Chondrocyte (in vitro differentiated cells): ENCODE measurements at regions not wholly inside any gene's neighbourhood (a gene's known extent, or its start where the extent isn't known, plus 50 kb on each side); places are given as distances from the start of the nearest gene placed in this dataset.

Experiments used
- DNase-seq: peaks from one replicate; pipeline ENCODE4 v3.0.0; 2021; ENCODE audit warnings: mixed read lengths, low spot score
- H3K27ac Mint-ChIP-seq: one replicate; pipeline ENCODE4 v1.8.0; 2021; ENCODE audit warnings: mild to moderate bottlenecking, moderate library complexity, mixed read lengths; ENCODE audit not compliant: unreplicated experiment
- H3K27me3 Mint-ChIP-seq: 2 replicates; pipeline ENCODE4 v1.8.0; 2021; ENCODE audit warnings: low read depth, mixed read lengths
- H3K36me3 Mint-ChIP-seq: 2 replicates; pipeline ENCODE4 v1.8.0; 2021; ENCODE audit warnings: low read depth, mixed read lengths
- H3K4me1 Mint-ChIP-seq: 2 replicates; pipeline ENCODE4 v1.8.0; 2021; ENCODE audit warnings: low read depth, mild to moderate bottlenecking, mixed read lengths
- H3K4me3 Mint-ChIP-seq: one replicate; pipeline ENCODE4 v1.8.0; 2021; ENCODE audit warnings: mild to moderate bottlenecking, moderate library complexity, mixed read lengths; ENCODE audit not compliant: unreplicated experiment
- H3K9me3 Mint-ChIP-seq: 2 replicates; pipeline ENCODE4 v1.8.0; 2021; ENCODE audit warnings: low read depth, mixed read lengths
- TF ChIP-seq, protein P1 (sequence below): fragments of 200-600 bp; sonication (generic); IDR thresholded peaks from 2 replicates; pipeline ENCODE4 v1.5.0; 2021; ENCODE audit warnings: antibody characterized with exemption, mild to moderate bottlenecking, moderate library complexity

DNA sequence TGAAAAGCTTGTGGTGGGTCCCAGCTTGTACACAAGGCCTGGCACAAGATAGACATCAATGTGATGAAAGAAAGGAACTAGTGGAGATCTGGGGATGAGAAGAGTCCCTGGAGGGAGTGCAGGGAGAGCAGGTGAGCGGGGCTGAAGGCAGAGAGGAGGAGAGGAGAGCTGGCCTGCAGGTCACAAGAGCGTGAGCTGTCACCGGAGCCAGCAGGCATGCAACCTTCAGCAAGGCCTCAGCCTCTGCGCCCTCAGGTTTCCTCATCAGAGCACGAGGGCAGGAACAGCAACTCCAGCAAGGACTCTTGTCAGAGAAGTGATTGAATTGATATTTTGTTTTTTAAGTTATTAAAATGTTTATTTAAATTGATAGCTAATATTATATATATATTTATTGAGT is 188.6 kb downstream of the CXCL12 start:
- H3K27ac Mint-ChIP-seq = no peak overlapping the region
- TF ChIP-seq, protein P1, sequence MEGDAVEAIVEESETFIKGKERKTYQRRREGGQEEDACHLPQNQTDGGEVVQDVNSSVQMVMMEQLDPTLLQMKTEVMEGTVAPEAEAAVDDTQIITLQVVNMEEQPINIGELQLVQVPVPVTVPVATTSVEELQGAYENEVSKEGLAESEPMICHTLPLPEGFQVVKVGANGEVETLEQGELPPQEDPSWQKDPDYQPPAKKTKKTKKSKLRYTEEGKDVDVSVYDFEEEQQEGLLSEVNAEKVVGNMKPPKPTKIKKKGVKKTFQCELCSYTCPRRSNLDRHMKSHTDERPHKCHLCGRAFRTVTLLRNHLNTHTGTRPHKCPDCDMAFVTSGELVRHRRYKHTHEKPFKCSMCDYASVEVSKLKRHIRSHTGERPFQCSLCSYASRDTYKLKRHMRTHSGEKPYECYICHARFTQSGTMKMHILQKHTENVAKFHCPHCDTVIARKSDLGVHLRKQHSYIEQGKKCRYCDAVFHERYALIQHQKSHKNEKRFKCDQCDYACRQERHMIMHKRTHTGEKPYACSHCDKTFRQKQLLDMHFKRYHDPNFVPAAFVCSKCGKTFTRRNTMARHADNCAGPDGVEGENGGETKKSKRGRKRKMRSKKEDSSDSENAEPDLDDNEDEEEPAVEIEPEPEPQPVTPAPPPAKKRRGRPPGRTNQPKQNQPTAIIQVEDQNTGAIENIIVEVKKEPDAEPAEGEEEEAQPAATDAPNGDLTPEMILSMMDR = no peak
- H3K4me1 Mint-ChIP-seq = peaks cover 51% of the 10 kb centered on the region
- peaks cover 8% of the 10 kb centered on the region for H3K27me3 Mint-ChIP-seq
- no peaks in the 10 kb centered on the region for H3K36me3 Mint-ChIP-seq
- no peaks in the 10 kb centered on the region for H3K9me3 Mint-ChIP-seq
- H3K4me3 Mint-ChIP-seq = no peak overlapping the region
- DNase-seq = no peak

GRCh38 chr10:44196008-44196320 is 188.9 kb downstream of the CXCL12 start:
- TF ChIP-seq, protein P1 = no peak
- H3K4me3 Mint-ChIP-seq = no peak overlapping the region
- H3K36me3 Mint-ChIP-seq = no peaks in the 10 kb centered on the region
- peaks cover 51% of the 10 kb centered on the region for H3K4me1 Mint-ChIP-seq
- no peak for DNase-seq
- peaks cover 8% of the 10 kb centered on the region for H3K27me3 Mint-ChIP-seq
- peaks cover 3% of the 10 kb centered on the region for H3K9me3 Mint-ChIP-seq
- H3K27ac Mint-ChIP-seq = no peak overlapping the region

DNA sequence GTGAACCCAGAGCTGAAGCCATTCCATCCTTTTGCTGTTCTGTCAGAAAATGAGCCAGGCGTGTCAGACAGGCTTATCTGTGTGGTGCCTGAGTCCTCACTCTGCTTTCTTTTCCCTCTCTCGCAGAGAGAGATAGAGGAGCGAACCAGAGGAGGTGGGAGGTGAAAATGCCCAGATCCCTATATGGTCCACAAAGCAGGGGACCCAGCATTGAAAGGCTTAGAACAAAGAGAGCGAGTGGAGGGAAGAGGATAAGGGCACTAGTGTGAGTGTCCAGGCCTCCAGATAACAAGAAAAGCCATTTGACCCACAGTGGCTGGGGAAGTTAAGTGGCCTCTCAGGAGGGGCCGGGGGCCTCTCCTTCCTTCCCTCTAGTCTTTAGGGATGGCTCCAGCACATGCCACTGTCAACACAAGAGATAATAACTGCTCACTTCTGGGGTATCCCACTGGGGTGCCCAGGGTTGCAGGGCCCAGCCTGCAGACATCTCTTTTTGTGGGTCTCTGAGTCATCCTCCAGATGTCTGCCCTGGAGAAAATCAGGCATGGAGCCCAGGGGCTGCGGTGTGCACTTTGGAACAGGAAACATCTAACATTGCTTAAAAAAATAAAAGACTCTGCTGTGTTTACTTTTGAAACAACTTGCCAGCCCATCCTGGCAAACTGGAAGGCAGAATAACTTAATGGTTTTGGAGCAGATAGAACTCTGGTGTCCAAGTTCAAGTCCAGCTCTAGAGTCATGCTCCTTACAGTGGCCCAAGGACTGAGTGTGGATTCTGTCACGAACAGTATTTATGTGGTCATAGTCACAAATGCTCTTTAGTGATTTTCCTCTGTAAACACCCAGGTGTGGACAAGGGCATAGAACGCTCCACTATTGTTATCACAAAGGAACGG is 189.5 kb downstream of the CXCL12 start:
- Mint-ChIP-seq H3K36me3 (no peaks in the 10 kb centered on the region), H3K27ac (peak overlapping the region; percentile 88)

GRCh38 chr10:44194435-44194834 is 190.5 kb downstream of the CXCL12 start:
- DNase-seq = no peak
- peaks cover 8% of the 10 kb centered on the region for H3K9me3 Mint-ChIP-seq
- peaks cover 6% of the 10 kb centered on the region for H3K27me3 Mint-ChIP-seq
- no peaks in the 10 kb centered on the region for H3K36me3 Mint-ChIP-seq
- peaks cover 51% of the 10 kb centered on the region for H3K4me1 Mint-ChIP-seq
- no peak overlapping the region for H3K4me3 Mint-ChIP-seq
- TF ChIP-seq, protein P1 = no peak
- no peak overlapping the region for H3K27ac Mint-ChIP-seq

More for the DNA sequence above, 189.5 kb downstream of the CXCL12 start:
- TF ChIP-seq, protein P1 = no peak
- Mint-ChIP-seq H3K27me3 (peaks cover 6% of the 10 kb centered on the region), H3K9me3 (peaks cover 8% of the 10 kb centered on the region), H3K4me3 (no peak overlapping the region), H3K4me1 (peaks cover 51% of the 10 kb centered on the region)
- DNase-seq = no peak

GRCh38 chr10:44193567-44194220 is 191.2 kb downstream of the CXCL12 start:
- Mint-ChIP-seq H3K27ac (no peak overlapping the region), H3K4me3 (no peak overlapping the region), H3K9me3 (peaks cover 8% of the 10 kb centered on the region), H3K4me1 (peaks cover 48% of the 10 kb centered on the region), H3K27me3 (peaks cover 6% of the 10 kb centered on the region), H3K36me3 (no peaks in the 10 kb centered on the region)
- no peak for DNase-seq
- TF ChIP-seq, protein P1 = peak; percentile 50
